Loucy (cell line): ENCODE measurements at regions not wholly inside any gene's neighbourhood (a gene's known extent, or its start where the extent isn't known, plus 50 kb on each side); places are given as distances from the start of the nearest gene placed in this dataset.
"Not testable (repeated sequence)": the region's sequence is repeated elsewhere in the genome, so short reads cannot be mapped to it uniquely, and the experiment has no call there.

ENCODE experiments used
- H2AFZ ChIP-seq: fragments of 200-600 bp; sonication (generic); 2 replicates; pipeline ENCODE4 v1.6.0; 2016; ENCODE audit warnings: antibody characterized with exemption, mild to moderate bottlenecking, low read length, moderate library complexity
- H3F3A ChIP-seq: fragments of 200-600 bp; 2 replicates; pipeline ENCODE4 v1.6.0; 2016; ENCODE audit warnings: antibody characterized with exemption, low read depth, mild to moderate bottlenecking
- H3K27me3 ChIP-seq: fragments of 200-600 bp; sonication (generic); 2 replicates; pipeline ENCODE4 v1.6.1; 2014; ENCODE audit warnings: low read length, mild to moderate bottlenecking; ENCODE audit not compliant: insufficient read depth, poor library complexity, severe bottlenecking
- H3K36me3 ChIP-seq: fragments of 200-600 bp; sonication (generic); 2 replicates; pipeline ENCODE4 v1.6.1; 2016; ENCODE audit warnings: low read length; ENCODE audit not compliant: insufficient read depth
- H3K4me1 ChIP-seq: fragments of 200-600 bp; sonication (generic); 2 replicates; pipeline ENCODE4 v1.5.1; 2014; ENCODE audit warnings: low read length, mild to moderate bottlenecking; ENCODE audit not compliant: insufficient read depth, poor library complexity, severe bottlenecking
- H3K4me2 ChIP-seq: fragments of 200-600 bp; sonication (generic); 2 replicates; pipeline ENCODE4 v1.6.0; 2014; ENCODE audit warnings: antibody characterized with exemption, low read length, low read depth, mild to moderate bottlenecking; ENCODE audit not compliant: poor library complexity, severe bottlenecking
- H3K4me3 ChIP-seq: fragments of 200-600 bp; sonication (generic); 2 replicates; pipeline ENCODE4 v1.5.1; 2014; ENCODE audit warnings: low read length, mild to moderate bottlenecking, mixed read lengths; ENCODE audit not compliant: poor library complexity, severe bottlenecking
- H3K79me2 ChIP-seq: fragments of 200-600 bp; sonication (generic); 2 replicates; pipeline ENCODE4 v1.6.1; 2014; ENCODE audit warnings: low read length; ENCODE audit not compliant: insufficient read depth
- H3K9ac ChIP-seq: fragments of 200-600 bp; sonication (generic); 2 replicates; pipeline ENCODE4 v1.6.0; 2014; ENCODE audit warnings: mild to moderate bottlenecking, low read depth, low read length, moderate library complexity; ENCODE audit not compliant: poor library complexity, severe bottlenecking
- H3K9me2 ChIP-seq: fragments of 200-600 bp; sonication (generic); replicated peaks from 2 replicates; pipeline ENCODE4 v1.6.1; 2016; ENCODE audit warnings: low read depth, low read length, mixed read lengths
- H3K9me3 ChIP-seq: fragments of 200-600 bp; sonication (generic); 2 replicates; pipeline ENCODE4 v1.6.1; 2014; ENCODE audit warnings: mild to moderate bottlenecking, antibody characterized with exemption, low read length, low read depth; ENCODE audit not compliant: insufficient read depth
- H4K20me1 ChIP-seq: fragments of 200-600 bp; sonication (generic); 2 replicates; pipeline ENCODE4 v1.6.0; 2014; ENCODE audit warnings: antibody characterized with exemption, low read length, mild to moderate bottlenecking; ENCODE audit not compliant: insufficient read depth, poor library complexity, severe bottlenecking
- CTCF ChIP-seq: fragments of 200-600 bp; sonication (generic); conservative IDR thresholded peaks from 2 replicates; pipeline ENCODE4 v1.5.1; 2014; ENCODE audit warnings: mild to moderate bottlenecking, antibody characterized with exemption, low read length
- EZH2phosphoT487 ChIP-seq: fragments of 200-600 bp; IDR thresholded peaks from 2 replicates; pipeline ENCODE4 v1.6.1; 2018; ENCODE audit warnings: antibody characterized with exemption, mild to moderate bottlenecking, moderate library complexity, borderline replicate concordance

- Histone ChIP-seq H3K79me2 (no peaks in the 10 kb centered on the region), H3K4me2 (no peak overlapping the region), H3K4me1 (no peaks in the 10 kb centered on the region), H3K27me3 (no peaks in the 10 kb centered on the region), H4K20me1 (no peaks in the 10 kb centered on the region), H2AFZ (no peak overlapping the region), H3K9ac (no peak overlapping the region), H3K36me3 (no peaks in the 10 kb centered on the region), H3F3A (no peaks in the 10 kb centered on the region), H3K4me3 (no peak overlapping the region), H3K9me2 (no peaks in the 10 kb centered on the region), H3K9me3 (no peaks in the 10 kb centered on the region)
- TF ChIP-seq CTCF = no peak
- TF ChIP-seq EZH2phosphoT487 = no peak
Measured at GRCh38 chr14:45558183-45558582, 305.2 kb upstream of the MIS18BP1 start.

- no peaks in the 10 kb centered on the region for H4K20me1 ChIP-seq
- H3K9me3 ChIP-seq = no peaks in the 10 kb centered on the region
- no peaks in the 10 kb centered on the region for H3K27me3 ChIP-seq
- no peaks in the 10 kb centered on the region for H3K36me3 ChIP-seq
- no peak overlapping the region for H3K4me2 ChIP-seq
- H2AFZ ChIP-seq = no peak overlapping the region
- no peak overlapping the region for H3K4me3 ChIP-seq
- no peaks in the 10 kb centered on the region for H3K79me2 ChIP-seq
- no peak overlapping the region for H3K9ac ChIP-seq
- no peaks in the 10 kb centered on the region for H3K9me2 ChIP-seq
- TF ChIP-seq EZH2phosphoT487 = no peak
- TF ChIP-seq CTCF = no peak
- H3F3A ChIP-seq = no peaks in the 10 kb centered on the region
- H3K4me1 ChIP-seq = no peaks in the 10 kb centered on the region
Measured at GRCh38 chr14:45553981-45554380, 301.0 kb upstream of the MIS18BP1 start.

- not testable (repeated sequence) for H3K9me3 ChIP-seq, H3F3A ChIP-seq, H3K36me3 ChIP-seq, H3K9me2 ChIP-seq, H3K9ac ChIP-seq, H3K4me3 ChIP-seq, H3K79me2 ChIP-seq, H3K4me2 ChIP-seq, H3K27me3 ChIP-seq, H2AFZ ChIP-seq, H3K4me1 ChIP-seq, H4K20me1 ChIP-seq
Measured at GRCh38 chr14:45551240-45551820, 298.3 kb upstream of the MIS18BP1 start.

- no peaks in the 10 kb centered on the region for H3K36me3 ChIP-seq
- no peaks in the 10 kb centered on the region for H3K9me2 ChIP-seq
- H3K4me2 ChIP-seq = no peak overlapping the region
- no peak for TF ChIP-seq CTCF
- TF ChIP-seq EZH2phosphoT487 = no peak
- H3K9ac ChIP-seq = no peak overlapping the region
- H3K9me3 ChIP-seq = peaks cover 6% of the 10 kb centered on the region; the same call in 1 of the 2 replicates
- no peak overlapping the region for H2AFZ ChIP-seq
- no peaks in the 10 kb centered on the region for H3K4me1 ChIP-seq
- no peaks in the 10 kb centered on the region for H3K27me3 ChIP-seq
- no peaks in the 10 kb centered on the region for H3F3A ChIP-seq
- H3K4me3 ChIP-seq = no peak overlapping the region
- H4K20me1 ChIP-seq = no peaks in the 10 kb centered on the region
- no peaks in the 10 kb centered on the region for H3K79me2 ChIP-seq
Measured at GRCh38 chr14:45531022-45531421, 278.0 kb upstream of the MIS18BP1 start.
